ENCODE measurements at regions not wholly inside any gene's neighbourhood (a gene's known extent, or its start where the extent isn't known, plus 50 kb on each side); places are given as distances from the start of the nearest gene placed in this dataset.
"Not testable (repeated sequence)": the region's sequence is repeated elsewhere in the genome, so short reads cannot be mapped to it uniquely, and the experiment has no call there.

DNA sequence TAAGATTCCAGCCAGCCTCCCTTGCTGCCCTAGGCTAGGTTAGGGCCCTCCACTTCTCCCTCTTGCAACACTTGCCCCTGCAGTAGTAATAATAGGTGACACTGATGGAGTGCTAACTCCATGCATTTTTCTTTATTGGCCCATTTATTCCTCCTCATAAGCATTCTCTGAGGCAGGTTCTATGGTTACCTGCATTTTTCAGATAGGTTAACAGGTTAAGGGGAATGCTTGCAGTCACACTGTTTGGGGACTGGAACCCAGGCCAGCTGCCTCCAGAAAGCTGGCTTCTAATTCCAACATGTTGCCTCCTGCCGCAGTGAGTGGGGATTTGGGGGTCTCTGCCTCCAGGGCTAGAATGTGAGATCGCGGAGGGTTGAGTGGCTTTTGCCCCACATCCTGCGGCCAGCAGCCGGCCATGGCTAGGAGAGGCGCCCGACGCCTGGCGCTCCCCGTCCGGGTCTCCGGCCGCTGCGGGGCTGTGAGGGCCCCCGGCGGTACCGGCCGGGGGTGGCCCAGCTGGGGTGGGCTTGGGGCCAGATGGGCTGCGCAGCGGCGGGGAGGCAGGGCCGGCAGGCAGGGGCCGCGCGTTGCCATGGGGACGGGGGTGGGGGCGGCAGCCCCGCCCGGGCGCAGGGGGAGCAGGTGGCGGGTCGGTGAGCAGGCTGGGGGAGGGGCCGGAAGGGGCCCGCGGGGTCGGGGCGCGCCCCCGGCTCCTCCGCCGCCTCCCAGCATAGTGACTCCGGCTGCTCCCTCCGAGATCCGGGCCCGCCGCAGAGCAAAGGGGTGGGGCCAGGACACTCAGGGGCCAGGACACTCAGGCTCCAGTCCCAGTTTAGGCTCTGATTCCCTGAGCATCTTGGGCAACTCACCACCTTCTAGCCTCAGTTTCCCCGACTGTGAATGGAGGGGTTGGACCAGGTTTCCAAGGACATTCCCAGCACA lies 68.4 kb upstream of the SSBP3 start:
- DNase-seq (ENCODE audit: low spot score) = no peak
- FAIRE-seq = no peak

DNA sequence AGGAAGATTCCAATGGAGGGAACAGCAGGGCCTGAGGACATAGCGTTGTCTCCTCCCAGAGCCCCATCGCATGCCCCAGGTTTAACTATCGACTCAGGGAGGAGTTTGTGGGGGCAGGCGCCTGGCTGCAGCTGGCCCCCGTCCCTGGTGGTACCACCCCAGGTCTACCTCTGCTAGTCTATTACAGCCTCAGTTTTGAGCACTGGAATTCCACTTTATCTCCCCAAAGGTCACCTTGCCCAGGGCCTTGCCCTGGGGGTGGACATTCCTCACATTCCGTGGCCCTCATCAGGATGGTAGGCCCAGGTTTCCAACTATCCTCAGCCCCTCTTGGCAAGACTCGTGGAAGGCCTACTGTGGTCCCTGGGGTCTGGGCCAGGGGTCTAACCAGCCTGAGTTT lies 65.4 kb upstream of the SSBP3 start:
- DNase-seq (ENCODE audit: low spot score) (no peak), FAIRE-seq (no peak)

DNA sequence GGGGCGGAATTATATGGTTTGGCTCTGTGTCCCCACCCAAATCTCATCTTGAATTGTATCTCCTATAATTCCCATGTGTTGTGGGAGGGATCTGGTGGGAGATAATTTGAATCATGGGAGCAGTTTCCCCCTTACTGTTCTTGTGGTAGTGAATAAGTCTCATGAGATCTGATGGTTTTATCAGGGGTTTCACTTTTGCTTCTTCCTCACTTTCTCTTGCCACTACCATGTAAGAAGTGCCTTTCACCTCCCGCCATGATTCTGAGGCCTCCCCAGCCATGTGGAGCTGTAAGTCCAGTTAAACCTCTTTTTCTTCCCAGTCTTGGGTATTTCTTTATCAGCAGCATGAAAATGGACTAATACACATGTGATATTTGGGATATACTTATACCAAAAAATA lies 63.2 kb upstream of the SSBP3 start:
- not testable (repeated sequence) for DNase-seq (ENCODE audit: low spot score); FAIRE-seq

DNA sequence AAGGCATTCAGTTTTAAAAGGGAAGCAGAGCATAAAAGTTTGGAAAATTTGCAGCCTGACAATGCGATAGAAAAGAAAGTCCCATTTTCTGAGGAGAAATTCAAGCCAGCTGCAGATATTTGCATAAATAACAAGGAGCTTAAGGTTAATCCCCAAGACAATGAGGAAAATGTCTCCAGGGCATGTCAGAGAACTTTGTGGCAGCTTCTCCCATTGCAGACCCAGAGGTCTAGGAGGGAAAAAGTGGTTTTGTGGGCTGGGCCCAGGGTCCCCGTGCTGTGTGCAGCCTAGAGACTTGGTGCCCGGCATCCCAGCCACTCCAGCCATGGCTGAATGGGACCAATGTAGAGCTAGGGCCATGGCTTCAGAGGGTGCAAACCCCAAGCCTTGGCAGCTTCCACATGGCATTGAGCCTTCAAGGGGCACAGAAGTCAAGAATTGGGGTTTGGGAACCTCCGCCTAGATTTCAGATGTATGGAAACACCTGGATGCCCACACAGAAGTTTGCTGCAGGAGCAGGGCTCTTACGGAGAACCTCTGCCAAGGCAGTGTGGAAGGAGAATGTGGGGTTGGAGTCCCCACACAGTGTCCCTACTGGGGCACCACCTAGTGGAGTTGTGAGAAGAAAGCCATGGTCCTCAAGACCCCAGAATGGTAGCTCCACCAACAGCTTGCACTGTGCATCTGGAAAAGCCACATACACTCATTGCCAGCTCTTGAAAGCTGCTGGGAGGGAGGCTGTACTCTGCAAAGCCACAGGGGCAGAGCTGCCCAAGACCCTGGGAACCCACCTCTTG lies 62.3 kb upstream of the SSBP3 start:
- not testable (repeated sequence) for DNase-seq (ENCODE audit: low spot score)

DNA sequence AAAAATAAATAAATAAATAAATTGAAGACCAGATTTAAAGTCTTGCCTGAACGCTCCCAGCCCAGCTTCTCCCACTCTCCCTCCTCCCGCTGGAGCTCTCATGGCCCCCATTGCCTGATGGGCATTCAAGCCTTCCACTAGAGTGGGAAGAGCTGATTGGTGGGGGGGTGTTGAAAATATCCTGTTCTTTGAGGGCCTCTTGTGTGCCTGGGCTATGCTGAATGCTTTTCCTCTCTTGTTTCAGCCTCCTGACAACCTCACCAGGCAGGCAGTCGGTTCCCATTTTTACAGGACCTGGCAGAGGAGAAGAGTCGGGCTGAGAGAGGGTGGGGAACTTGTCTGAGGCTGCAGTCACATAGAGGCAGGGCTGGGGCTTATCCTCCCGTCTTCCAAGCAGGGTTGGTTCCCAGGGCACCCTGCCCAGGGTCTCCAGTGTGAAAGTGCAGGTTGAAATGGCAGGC lies 59.2 kb upstream of the SSBP3 start:
- FAIRE-seq (no peak), DNase-seq (ENCODE audit: low spot score) (no peak)

More for the DNA sequence above, 62.3 kb upstream of the SSBP3 start:
- not testable (repeated sequence) for FAIRE-seq

DNA sequence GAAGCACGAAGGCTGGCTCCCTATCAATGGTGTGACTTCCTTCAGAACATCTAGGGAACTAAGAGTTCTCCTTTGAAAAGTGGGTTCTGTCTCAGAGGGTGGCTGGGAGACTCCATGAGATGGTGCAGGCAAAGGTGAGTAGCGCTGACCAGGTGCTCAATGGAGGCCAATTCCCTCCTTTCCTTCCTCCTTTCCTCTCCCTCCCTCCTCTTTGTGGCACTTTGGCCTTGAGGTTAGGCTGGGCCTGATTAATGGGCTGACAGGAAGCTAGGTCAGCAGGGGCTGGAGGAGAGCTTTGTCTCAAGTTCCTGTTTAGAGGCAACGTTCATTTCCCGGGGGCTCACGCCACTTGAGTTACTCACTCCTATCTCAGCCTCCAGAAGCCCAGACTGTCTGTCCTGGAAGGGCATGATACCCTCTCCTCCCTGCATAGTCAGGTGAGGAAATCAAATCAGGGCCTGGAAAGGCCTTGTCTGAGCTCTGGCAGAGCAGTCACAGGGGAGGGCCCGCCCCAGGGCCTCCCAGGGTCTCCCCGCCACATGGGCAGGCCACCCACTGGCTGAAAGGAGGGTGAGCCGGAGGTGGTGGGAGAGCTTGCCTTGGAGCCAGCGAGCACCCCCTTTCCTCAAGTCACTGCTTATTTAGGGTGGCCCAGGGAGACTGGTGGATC lies 58.4 kb upstream of the SSBP3 start:
- FAIRE-seq = no peak
- no peak for DNase-seq (ENCODE audit: low spot score)

DNA sequence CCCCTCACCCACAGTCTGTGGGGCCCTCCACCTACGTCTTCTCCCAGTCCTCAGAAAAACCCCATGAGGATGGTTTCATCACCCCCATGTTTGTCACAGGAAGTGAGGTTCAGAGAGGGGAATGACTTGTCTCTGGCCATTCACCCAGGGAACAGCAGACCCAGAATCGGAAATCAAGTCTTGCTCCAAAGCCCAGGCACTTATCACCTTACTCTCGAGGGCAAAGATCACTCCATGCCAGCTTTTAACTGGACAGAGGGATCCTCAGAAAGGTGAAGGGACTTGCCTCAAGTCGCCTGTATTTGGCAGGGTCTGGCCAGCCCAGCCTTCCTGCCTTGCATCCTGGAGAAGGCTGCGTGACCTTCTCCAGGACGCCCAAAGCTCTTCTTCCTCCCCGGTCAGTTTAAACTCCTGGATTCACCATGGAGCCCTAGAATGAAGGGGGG lies 57.9 kb upstream of the SSBP3 start:
- FAIRE-seq (no peak), DNase-seq (ENCODE audit: low spot score) (no peak)

DNA sequence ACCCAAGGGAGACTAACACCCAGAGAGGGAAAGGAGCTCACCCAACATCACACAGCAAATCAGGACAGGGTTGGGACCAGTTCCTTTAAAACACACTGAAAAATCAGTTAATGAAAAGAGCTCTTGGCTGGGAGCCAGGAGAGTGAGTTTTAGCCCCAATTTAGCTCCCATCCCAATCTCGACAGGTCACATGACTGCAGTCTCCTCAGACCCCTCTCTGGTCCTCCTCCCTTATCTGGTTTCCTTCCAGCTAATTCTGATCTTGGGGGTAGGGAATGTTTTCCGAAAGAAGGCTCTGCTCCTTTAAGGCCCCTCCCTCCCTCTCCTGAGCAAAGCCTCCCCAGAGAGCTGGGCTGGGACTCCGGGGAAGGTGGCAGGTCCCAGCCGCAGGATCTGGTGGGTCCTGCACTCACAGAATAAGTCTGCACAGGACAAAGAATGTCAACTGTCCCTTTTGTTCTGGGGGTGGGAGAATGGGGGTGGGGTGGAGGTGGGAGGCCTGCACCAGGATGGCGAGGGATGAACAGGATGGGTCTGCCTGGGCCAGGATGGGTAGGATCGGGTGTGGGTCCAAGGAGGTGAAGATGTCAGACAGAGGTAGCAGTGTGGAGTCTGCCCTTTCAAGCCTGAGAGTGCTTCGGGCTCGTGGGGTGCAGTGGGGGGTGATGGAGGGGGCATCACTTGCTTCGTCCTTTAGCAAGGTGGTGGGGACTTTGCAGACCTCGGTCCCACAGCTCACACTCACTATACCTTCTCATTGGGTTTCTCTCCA lies 57.3 kb upstream of the SSBP3 start:
- DNase-seq (ENCODE audit: low spot score) (no peak), FAIRE-seq (no peak)

DNA sequence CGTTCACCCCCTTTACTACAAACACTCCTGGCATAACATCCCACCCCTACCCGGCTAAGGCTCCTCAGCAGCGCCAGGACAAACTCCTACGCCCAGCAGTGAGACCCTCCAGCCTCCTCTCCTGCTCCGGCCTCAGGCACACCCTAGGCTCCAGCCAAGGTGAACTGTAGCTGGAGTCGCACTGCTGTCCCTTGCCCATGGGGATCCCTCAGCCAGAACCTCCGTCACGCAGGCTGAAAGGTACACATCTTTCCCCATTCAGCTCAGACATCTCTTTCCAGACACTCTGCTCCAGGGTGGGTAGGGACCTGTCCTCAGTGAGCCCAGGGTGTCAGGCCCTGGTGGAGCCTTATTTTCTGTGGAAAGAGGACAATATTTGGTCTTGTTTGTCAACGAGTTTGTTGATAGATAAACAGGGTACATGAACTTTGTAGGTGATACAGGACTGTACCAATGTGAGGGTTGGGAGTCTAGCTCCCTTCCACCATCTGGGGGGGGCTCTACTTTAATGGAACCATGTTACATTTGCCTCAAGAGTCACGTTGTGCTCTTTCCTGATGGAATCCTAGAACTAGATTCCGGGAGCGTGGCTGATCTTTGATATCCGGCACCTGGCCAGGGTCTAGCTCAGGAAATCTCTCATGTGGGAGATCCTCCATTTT lies 56.5 kb upstream of the SSBP3 start:
- DNase-seq (ENCODE audit: low spot score) = no peak
- no peak for FAIRE-seq

DNA sequence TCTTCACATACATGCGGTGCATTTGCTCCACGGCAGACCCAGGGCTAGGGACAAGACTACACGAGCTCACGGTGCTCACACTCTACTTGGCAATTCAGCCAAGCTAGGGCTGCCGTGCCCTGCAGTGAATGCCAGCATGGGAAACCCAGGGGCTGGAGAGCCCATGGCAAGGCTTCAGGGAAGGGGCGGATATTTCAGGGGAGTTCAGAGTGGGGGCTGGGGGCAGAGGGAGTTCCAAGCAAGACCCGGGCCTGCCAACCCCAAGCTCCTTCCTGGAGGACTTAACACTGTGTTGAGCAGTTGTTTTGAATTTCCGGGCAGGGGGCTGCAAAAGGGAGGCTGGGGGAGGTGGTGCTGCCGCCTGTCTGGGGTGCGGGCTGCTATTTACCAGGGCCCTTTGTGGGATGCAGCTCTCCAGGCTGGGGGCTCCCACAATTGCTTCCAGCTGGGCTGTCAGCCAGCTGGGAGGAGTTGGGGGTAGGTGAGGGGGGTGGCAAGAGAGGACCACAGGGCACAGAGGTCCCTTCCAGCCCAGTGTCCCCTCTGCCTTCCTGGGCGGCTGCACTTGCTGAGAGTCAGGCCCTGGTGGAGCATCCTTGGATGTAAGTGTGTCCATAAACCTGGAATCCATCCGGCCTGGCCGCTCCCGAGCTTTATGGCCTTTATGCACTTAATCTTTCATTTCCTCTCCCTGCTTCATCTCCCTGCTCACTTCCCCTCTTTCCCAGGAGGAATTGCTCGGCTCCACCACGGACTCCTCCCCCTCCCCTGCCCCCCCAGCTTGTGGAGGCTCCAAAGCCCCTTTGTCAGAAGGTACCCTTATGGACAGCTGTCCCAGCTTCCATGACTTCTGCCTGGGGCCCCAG lies 55.8 kb upstream of the SSBP3 start:
- FAIRE-seq = no peak

DNA sequence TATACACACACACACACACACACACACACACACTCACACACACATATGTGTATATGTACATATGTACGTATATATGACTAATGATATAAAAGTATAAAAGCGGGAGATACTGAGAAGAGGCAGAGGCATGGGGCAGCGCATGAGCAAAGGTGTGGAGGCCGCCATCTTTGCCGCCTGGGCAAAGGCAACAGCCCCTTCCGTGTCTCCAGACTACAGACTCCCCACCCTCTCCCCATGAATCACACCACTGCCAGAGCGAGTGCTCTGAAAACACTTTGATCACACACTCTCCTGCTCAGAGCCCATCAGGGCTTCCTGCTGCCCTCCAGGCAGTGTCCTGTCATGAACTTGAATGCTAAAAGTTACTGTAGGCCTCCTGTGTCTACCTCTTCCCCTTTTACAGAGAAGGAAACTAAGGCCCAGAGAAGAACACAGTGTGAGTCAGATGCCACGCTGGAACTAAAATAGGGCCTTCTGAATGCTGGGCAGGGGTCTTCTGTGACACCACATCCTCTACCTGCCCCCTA lies 54.7 kb upstream of the SSBP3 start:
- no peak for DNase-seq (ENCODE audit: low spot score)
- FAIRE-seq = no peak

More for the DNA sequence above, 55.8 kb upstream of the SSBP3 start:
- DNase-seq (ENCODE audit: low spot score) = no peak

DNA sequence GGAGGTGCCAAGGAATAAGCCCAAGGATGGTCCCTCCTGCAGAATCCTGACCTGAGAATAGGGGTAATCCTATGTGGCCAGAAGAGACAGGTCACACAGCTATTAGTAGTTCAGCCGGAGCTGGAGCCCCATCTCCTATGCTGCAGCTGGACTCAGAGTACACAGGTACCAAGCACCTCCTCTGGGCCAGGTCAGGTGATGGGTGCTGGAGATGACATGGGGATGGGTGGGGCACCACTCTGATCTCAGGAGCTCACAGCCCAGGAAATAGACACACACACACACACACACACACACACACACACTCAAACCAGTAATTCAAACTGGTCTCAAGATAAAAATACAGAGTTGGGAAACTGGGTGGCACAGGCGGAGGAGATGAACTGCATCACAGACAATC lies 54.2 kb upstream of the SSBP3 start:
- FAIRE-seq = no peak
- no peak for DNase-seq (ENCODE audit: low spot score)

DNA sequence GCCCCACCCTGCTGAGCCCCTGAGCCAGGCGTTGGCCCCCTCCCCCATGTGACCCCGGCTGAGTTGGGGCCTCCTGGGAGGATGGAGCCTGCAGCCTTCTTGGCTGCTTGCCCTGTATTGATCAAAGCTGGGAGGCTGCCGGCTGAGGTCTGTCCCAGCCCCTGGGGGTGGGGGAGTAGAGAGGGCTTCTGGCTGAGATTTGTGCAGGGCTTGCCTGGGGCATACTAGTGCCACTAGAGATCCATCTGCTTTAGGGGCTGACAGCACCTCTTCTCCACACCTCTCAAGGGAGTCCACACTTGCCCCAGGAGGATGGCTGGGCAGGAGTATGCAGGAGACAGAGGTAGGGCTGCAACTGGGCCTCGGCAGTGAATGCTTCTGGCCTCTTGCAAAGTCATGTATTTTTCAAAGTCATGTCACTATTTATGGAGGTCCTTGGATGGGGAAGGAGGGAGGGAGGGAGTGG lies 53.6 kb upstream of the SSBP3 start:
- DNase-seq (ENCODE audit: low spot score) = no peak
- FAIRE-seq = no peak

DNA sequence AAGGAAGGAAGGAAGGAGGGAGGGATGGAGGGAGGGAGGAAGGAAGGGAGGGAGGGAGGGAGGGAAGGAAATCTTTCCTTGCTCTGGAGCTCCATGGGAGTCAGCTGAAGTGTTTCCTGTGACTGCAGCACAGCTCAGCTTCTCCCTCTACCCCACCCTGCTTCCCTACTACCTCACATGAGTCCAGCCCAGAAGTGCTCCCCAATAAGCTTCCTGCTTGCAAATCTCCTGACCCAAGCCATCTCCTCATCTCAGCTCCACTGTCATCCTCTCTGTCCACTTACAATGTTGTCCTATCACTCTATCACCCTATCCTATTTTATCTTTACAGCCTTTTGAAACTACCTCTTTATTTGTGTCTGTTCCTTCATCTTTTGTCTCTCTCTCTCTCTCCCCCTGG lies 52.9 kb upstream of the SSBP3 start:
- FAIRE-seq (no peak), DNase-seq (ENCODE audit: low spot score) (no peak)

DNA sequence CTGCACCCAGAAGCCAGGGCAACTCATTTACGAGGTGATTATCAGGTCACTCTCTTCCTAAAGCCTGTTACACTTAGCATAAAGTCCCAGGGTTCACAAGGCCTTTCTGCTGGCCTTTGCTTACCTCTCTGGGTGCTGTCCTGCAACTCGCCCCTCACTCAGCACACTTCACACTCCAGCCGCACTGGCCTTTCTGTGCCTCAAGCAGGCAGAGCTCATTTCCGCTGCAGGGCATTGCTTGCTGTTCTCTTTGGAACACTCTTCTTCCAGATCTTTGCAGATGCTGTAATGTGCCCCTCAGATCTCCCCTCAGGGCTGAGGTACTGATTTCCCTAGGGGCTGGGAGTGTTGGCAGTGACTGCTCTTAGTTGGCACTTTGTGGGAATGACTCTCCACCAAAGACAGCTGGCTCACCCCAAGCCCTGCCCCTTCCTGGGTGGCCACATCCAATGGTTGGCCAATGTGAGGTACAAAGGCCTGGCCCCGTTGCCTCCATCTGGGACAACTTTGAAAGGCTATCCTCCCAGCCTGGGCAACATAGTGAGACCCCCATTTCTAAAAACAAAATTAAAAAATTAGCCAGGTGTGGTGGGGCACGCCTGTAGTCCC lies 50.8 kb upstream of the SSBP3 start:
- no peak for DNase-seq (ENCODE audit: low spot score)
- no peak for FAIRE-seq

DNA sequence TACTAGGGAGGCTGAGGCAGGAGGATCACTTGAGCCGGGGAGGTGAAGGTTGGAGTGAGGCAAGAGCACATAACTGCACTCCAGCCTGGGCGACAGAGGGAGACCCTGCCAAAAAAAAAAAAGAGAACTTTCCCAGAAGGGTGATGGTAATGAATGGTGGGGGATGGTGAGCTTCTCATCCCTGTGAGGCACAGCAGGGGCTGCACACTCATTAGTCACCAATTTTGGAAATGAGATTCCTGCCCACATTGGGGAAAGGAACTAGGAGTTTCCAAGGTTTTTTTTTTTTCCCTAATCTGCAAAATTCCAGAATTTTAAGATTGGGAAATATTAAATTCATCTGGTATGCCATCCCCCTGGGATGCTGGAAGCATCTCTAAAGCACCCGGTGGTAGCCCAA lies 50.2 kb upstream of the SSBP3 start:
- FAIRE-seq = no peak

More for the DNA sequence above, 50.2 kb upstream of the SSBP3 start:
- no peak for DNase-seq (ENCODE audit: low spot score)

Data from urothelium cell line (cell line).